OCI-LY7 (cell line): ENCODE measurements at regions not wholly inside any gene's neighbourhood (a gene's known extent, or its start where the extent isn't known, plus 50 kb on each side); places are given as distances from the start of the nearest gene placed in this dataset.

Experiments
- BruUV-seq: library from RNA; stranded (reverse); fragments of 400-500 nt; replicated peaks from 2 replicates; lab custom pipeline; 2021; lab: Mats Ljungman, UMichigan
- CTCF ChIA-PET: fragments of 300-600 bp; sonication (Branson Sonifier 250); formaldehyde crosslinking; loops from one replicate; lab custom pipeline; 2022; ENCODE audit warnings: antibody characterized with exemption; ENCODE audit not compliant: unreplicated experiment; lab: Charles Lee
- POLR2A ChIA-PET: fragments of 300-600 bp; sonication (Branson Sonifier 250); formaldehyde crosslinking; loops from one replicate; lab custom pipeline; 2022; ENCODE audit warnings: antibody characterized with exemption; lab: Charles Lee
- DNase-seq: peaks from one replicate; pipeline ENCODE4 v3.0.0-alpha.2; 2015; ENCODE audit warnings: low spot score
- H2AFZ ChIP-seq: fragments of 200-600 bp; sonication (generic), shearing (Covaris generic); 2 replicates; pipeline ENCODE4 v1.6.1; 2014; ENCODE audit warnings: mild to moderate bottlenecking, antibody characterized with exemption, low read length, moderate library complexity
- H3K27ac ChIP-seq: fragments of 200-600 bp; sonication (generic); 2 replicates; pipeline ENCODE4 v1.5.1; 2014; ENCODE audit warnings: mixed run types, low read depth, mild to moderate bottlenecking, moderate library complexity, low read length, inconsistent platforms; ENCODE audit not compliant: poor library complexity, severe bottlenecking
- H3K36me3 ChIP-seq: fragments of 200-600 bp; sonication (generic); 2 replicates; pipeline ENCODE4 v1.6.1; 2014; ENCODE audit warnings: mild to moderate bottlenecking, antibody characterized with exemption, low read length, moderate library complexity, mixed read lengths; ENCODE audit not compliant: insufficient read depth
- H3K4me1 ChIP-seq: fragments of 200-600 bp; sonication (generic); 2 replicates; pipeline ENCODE4 v1.5.1; 2014; ENCODE audit warnings: mild to moderate bottlenecking, low read length; ENCODE audit not compliant: insufficient read depth, poor library complexity, severe bottlenecking
- H3K4me2 ChIP-seq: fragments of 200-600 bp; sonication (generic); 2 replicates; pipeline ENCODE4 v1.6.1; 2014; ENCODE audit warnings: mild to moderate bottlenecking, low read length
- H3K4me3 ChIP-seq: fragments of 200-600 bp; sonication (generic); 2 replicates; pipeline ENCODE4 v1.5.1; 2014; ENCODE audit warnings: mild to moderate bottlenecking, low read depth, low read length; ENCODE audit not compliant: poor library complexity, severe bottlenecking
- H3K79me2 ChIP-seq: fragments of 200-600 bp; sonication (generic); 2 replicates; pipeline ENCODE4 v1.6.1; 2016; ENCODE audit warnings: low read depth, mild to moderate bottlenecking, low read length, moderate library complexity, mixed read lengths; ENCODE audit not compliant: insufficient read depth
- H3K9me2 ChIP-seq: fragments of 200-600 bp; sonication (generic); 2 replicates; pipeline ENCODE4 v1.6.1; 2016; ENCODE audit warnings: mild to moderate bottlenecking, low read length, mixed read lengths; ENCODE audit not compliant: insufficient read depth
- H3K9me3 ChIP-seq: fragments of 200-600 bp; sonication (generic); 2 replicates; pipeline ENCODE4 v1.6.1; 2014; ENCODE audit warnings: mild to moderate bottlenecking, mixed run types, low read length, mixed read lengths
- H4K20me1 ChIP-seq: fragments of 200-600 bp; sonication (generic); 2 replicates; pipeline ENCODE4 v1.6.1; 2014; ENCODE audit warnings: mild to moderate bottlenecking, antibody characterized with exemption, low read length, moderate library complexity, mixed read lengths; ENCODE audit not compliant: insufficient read depth
- EZH2phosphoT487 ChIP-seq: fragments of 200-600 bp; sonication (generic); IDR thresholded peaks from 2 replicates; pipeline ENCODE4 v1.6.1; 2018; ENCODE audit warnings: low read depth, borderline replicate concordance, mild to moderate bottlenecking, mixed run types, antibody characterized with exemption, low read length, moderate library complexity, mixed read lengths
- intact Hi-C: fragments of 100-400 bp; cut with micrococcal nuclease; formaldehyde crosslinking; loops from one replicate; pipeline ENCODE4 v1.10.0; 2022; ENCODE audit not compliant: unreplicated experiment
- TF ChIP-seq, protein P1 (sequence below): fragments of 200-600 bp; sonication (generic); conservative IDR thresholded peaks from 2 replicates; pipeline ENCODE4 v1.5.1; 2014; ENCODE audit warnings: mild to moderate bottlenecking, antibody characterized with exemption, low read length, moderate library complexity, mixed read lengths

DNA sequence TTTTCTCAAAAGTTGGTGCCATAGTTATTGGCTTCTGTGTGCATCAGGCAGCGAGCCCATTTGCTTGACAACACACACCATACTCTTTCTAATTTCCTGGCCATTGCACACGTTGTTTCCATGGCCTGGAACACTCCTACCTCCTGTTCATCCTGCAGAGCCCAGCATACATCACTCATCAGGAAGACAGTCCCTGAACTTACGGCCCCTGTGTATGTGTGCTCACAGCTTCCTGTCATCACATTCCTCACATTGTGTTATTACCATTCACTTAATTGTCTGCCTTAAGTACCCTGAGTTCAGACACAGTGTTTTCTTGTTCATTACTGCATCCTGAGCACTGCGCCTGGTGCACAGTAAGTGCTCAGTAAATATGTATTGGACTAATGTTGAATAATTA lies 355.9 kb downstream of the PRELID2 start:
- Histone ChIP-seq H3K4me3 (no peak overlapping the region), H3K4me2 (no peak overlapping the region), H3K36me3 (no peaks in the 10 kb centered on the region), H3K9me2 (no peaks in the 10 kb centered on the region), H3K79me2 (no peaks in the 10 kb centered on the region), H3K4me1 (no peaks in the 10 kb centered on the region), H4K20me1 (no peaks in the 10 kb centered on the region), H3K27ac (no peak overlapping the region), H2AFZ (no peak overlapping the region), H3K9me3 (no peaks in the 10 kb centered on the region)
- POLR2A ChIA-PET = no interaction called here
- no TSS peak for BruUV-seq
- intact Hi-C loops = no loop called here
- no peak for TF ChIP-seq EZH2phosphoT487
- TF ChIP-seq, protein P1, sequence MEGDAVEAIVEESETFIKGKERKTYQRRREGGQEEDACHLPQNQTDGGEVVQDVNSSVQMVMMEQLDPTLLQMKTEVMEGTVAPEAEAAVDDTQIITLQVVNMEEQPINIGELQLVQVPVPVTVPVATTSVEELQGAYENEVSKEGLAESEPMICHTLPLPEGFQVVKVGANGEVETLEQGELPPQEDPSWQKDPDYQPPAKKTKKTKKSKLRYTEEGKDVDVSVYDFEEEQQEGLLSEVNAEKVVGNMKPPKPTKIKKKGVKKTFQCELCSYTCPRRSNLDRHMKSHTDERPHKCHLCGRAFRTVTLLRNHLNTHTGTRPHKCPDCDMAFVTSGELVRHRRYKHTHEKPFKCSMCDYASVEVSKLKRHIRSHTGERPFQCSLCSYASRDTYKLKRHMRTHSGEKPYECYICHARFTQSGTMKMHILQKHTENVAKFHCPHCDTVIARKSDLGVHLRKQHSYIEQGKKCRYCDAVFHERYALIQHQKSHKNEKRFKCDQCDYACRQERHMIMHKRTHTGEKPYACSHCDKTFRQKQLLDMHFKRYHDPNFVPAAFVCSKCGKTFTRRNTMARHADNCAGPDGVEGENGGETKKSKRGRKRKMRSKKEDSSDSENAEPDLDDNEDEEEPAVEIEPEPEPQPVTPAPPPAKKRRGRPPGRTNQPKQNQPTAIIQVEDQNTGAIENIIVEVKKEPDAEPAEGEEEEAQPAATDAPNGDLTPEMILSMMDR = no peak
- CTCF ChIA-PET = no interaction called here
- DNase-seq = no peak

DNA sequence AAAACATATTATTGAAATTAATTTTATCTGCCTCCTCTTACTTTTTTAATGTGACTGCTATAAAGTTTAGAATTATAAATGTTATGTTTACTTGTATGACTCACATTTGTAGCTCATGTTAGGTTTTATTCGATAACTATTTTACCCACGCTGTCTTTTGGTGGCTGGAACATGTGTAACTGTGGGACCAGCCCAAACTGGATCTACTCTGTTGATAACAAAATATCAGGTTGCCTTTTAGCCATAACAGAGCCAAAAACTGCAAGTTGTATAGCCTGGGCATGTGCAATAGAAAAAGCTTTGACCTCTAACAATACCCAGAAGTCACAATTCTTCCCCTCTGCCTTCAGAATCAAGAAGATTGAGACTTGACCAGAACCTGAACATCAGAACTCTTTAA lies 356.5 kb downstream of the PRELID2 start:
- Histone ChIP-seq H3K9me2 (no peaks in the 10 kb centered on the region), H3K79me2 (no peaks in the 10 kb centered on the region), H4K20me1 (no peaks in the 10 kb centered on the region), H3K36me3 (no peaks in the 10 kb centered on the region), H3K4me3 (no peak overlapping the region), H3K9me3 (no peaks in the 10 kb centered on the region), H3K4me2 (no peak overlapping the region), H3K27ac (no peak overlapping the region), H2AFZ (no peak overlapping the region), H3K4me1 (no peaks in the 10 kb centered on the region)
- DNase-seq = no peak
- intact Hi-C loops = no loop called here
- ChIA-PET CTCF (no interaction called here), POLR2A (no interaction called here)
- TF ChIP-seq, protein P1 = no peak
- TF ChIP-seq EZH2phosphoT487 = no peak
- BruUV-seq = no TSS peak

DNA sequence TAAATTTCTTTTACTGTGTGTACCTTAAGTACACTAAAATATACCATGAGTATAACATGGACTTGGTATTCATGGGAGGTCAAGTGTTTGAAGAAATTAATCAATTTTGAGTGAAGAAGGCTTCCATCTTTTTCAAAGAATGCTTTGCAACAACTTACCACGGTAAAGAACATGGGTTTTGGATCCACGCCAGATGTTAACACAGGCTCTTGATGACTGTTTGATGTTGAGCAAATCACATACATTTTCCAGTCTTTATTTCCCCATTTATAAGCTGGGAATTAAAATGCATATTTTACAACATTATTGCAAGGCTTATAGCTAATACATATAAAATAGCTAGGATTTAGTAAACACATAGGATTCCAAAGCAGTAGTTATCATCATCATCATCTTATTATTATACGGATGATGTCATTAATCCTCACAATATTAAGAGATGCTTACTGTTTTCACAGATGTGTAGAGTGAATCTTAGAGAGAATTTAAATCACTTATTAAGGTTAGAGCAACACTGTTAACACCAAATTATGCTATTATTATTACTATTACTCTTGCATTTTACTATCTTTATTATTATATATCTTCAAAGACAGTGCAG lies 362.0 kb downstream of the PRELID2 start:
- no peak for DNase-seq
- TF ChIP-seq, protein P1 = no peak
- TF ChIP-seq EZH2phosphoT487 = no peak
- Histone ChIP-seq H3K9me3 (no peaks in the 10 kb centered on the region), H3K79me2 (no peaks in the 10 kb centered on the region), H3K27ac (no peak overlapping the region), H2AFZ (no peak overlapping the region), H3K9me2 (no peaks in the 10 kb centered on the region), H3K36me3 (no peaks in the 10 kb centered on the region), H3K4me3 (no peak overlapping the region), H3K4me2 (no peak overlapping the region), H4K20me1 (no peaks in the 10 kb centered on the region), H3K4me1 (no peaks in the 10 kb centered on the region)
- BruUV-seq = no TSS peak
- ChIA-PET POLR2A (no interaction called here), CTCF (no interaction called here)
- intact Hi-C loops = no loop called here
